Panc1 (cell line): ENCODE measurements at regions not wholly inside any gene's neighbourhood (a gene's known extent, or its start where the extent isn't known, plus 50 kb on each side); places are given as distances from the start of the nearest gene placed in this dataset.

Experiments
- CTCF ChIP-seq: fragments of 450-650 bp; IDR thresholded peaks from 2 replicates; pipeline ENCODE4 v1.5.1; 2017; ENCODE audit warnings: mild to moderate bottlenecking
- POLR2AphosphoS5 ChIP-seq: IDR thresholded peaks from 2 replicates; pipeline ENCODE4 v1.6.1; 2012; ENCODE audit warnings: mild to moderate bottlenecking, low read depth, low read length, moderate library complexity

GRCh38 chr4:38354421-38354820 lies 309.6 kb upstream of the KLF3 start:
- no peak for TF ChIP-seq POLR2AphosphoS5
- TF ChIP-seq CTCF, result no peak
